Activated T-cell treated with anti-CD3 and anti-CD28 coated beads, Interleukin-2, amount 50 U/mL, for 72 hours (primary cell): ENCODE measurements at regions not wholly inside any gene's neighbourhood (a gene's known extent, or its start where the extent isn't known, plus 50 kb on each side); places are given as distances from the start of the nearest gene placed in this dataset.
"Not testable (repeated sequence)": the region's sequence is repeated elsewhere in the genome, so short reads cannot be mapped to it uniquely, and the experiment has no call there.

Source experiments
- ATAC-seq, 2 donors: fragments of 150-1000 bp; cut with Tn5 transposase; replicated peaks in 1 of 2; 2 replicates each; pipeline ENCODE4 v1.10.0; 2021; ENCODE audit warnings: moderate library complexity in 2 of 2, mild to moderate bottlenecking in 1 of 2
- DNase-seq, 2 donors: peaks; one replicate each; pipeline ENCODE4 v3.0.0; 2021 to 2022; ENCODE audit warnings: mixed read lengths in 1 of 2
- H3K27ac Mint-ChIP-seq: one replicate; pipeline ENCODE4 v1.8.0; 2022; ENCODE audit warnings: mild to moderate bottlenecking, moderate library complexity, mixed read lengths
- H3K27me3 Mint-ChIP-seq: one replicate; pipeline ENCODE4 v1.8.0; 2022; ENCODE audit warnings: low read depth, mixed read lengths
- H3K36me3 Mint-ChIP-seq, 2 donors: one replicate each; pipeline ENCODE4 v1.8.0; 2022; ENCODE audit warnings: mixed read lengths in 2 of 2, mild to moderate bottlenecking in 1 of 2; ENCODE audit not compliant: insufficient read depth in 2 of 2
- H3K4me1 Mint-ChIP-seq: one replicate; pipeline ENCODE4 v1.8.0; 2022; ENCODE audit warnings: low read depth, mixed read lengths
- H3K4me3 Mint-ChIP-seq, 2 donors: one replicate each; pipeline ENCODE4 v1.8.0; 2022; ENCODE audit warnings: mild to moderate bottlenecking in 2 of 2, mixed read lengths in 2 of 2, moderate library complexity in 2 of 2
- H3K9me3 Mint-ChIP-seq, 2 donors: one replicate each; pipeline ENCODE4 v1.8.0; 2022; ENCODE audit warnings: mixed read lengths in 2 of 2

GRCh38 chr20:55937283-55937682, 68.0 kb downstream of the CBLN4 start:
- Mint-ChIP-seq H3K27me3 (no peaks in the 10 kb centered on the region), H3K27ac (no peak overlapping the region), H3K36me3 (no peaks in the 10 kb centered on the region), H3K9me3 (peaks cover 3 to 11% of the 10 kb centered on the region in 2 donors), H3K4me1 (no peaks in the 10 kb centered on the region), H3K4me3 (no peak overlapping the region)
- ATAC-seq (no peak), DNase-seq (no peak)

GRCh38 chr20:55936209-55936595, 69.1 kb downstream of the CBLN4 start:
- ATAC-seq (no peak), DNase-seq (no peak)
- no peaks in the 10 kb centered on the region for H3K27me3 Mint-ChIP-seq
- H3K4me3 Mint-ChIP-seq: no peak overlapping the region
- H3K36me3 Mint-ChIP-seq: no peaks in the 10 kb centered on the region
- no peaks in the 10 kb centered on the region for H3K4me1 Mint-ChIP-seq
- H3K27ac Mint-ChIP-seq: no peak overlapping the region
- peaks cover 3 to 11% of the 10 kb centered on the region in 2 donors for H3K9me3 Mint-ChIP-seq

- Mint-ChIP-seq H3K4me3 (no peak overlapping the region), H3K4me1 (no peaks in the 10 kb centered on the region), H3K27me3 (no peaks in the 10 kb centered on the region), H3K36me3 (no peaks in the 10 kb centered on the region), H3K9me3 (peaks cover 3 to 11% of the 10 kb centered on the region in 2 donors), H3K27ac (no peak overlapping the region)
- DNase-seq (no peak), ATAC-seq (no peak)
Measured at GRCh38 chr20:55935448-55936208, 69.7 kb downstream of the CBLN4 start.

- H3K9me3 Mint-ChIP-seq: peaks cover 3 to 10% of the 10 kb centered on the region in 2 donors
- H3K36me3 Mint-ChIP-seq: no peaks in the 10 kb centered on the region
- no peak overlapping the region for H3K4me3 Mint-ChIP-seq
- H3K27ac Mint-ChIP-seq: no peak overlapping the region
- no peaks in the 10 kb centered on the region for H3K4me1 Mint-ChIP-seq
- DNase-seq (no peak), ATAC-seq (no peak)
- no peaks in the 10 kb centered on the region for H3K27me3 Mint-ChIP-seq
Measured at GRCh38 chr20:55934146-55934545, 71.2 kb downstream of the CBLN4 start.

- not testable (repeated sequence) for H3K4me3 Mint-ChIP-seq, H3K27me3 Mint-ChIP-seq, ATAC-seq, H3K4me1 Mint-ChIP-seq, H3K27ac Mint-ChIP-seq, DNase-seq, H3K36me3 Mint-ChIP-seq, H3K9me3 Mint-ChIP-seq
Measured at GRCh38 chr20:55930876-55931275, 74.4 kb downstream of the CBLN4 start.

- no peak overlapping the region for H3K4me3 Mint-ChIP-seq
- H3K36me3 Mint-ChIP-seq: no peaks in the 10 kb centered on the region
- DNase-seq (no peak), ATAC-seq (no peak)
- peaks cover 2 to 5% of the 10 kb centered on the region in 2 donors for H3K9me3 Mint-ChIP-seq
- no peaks in the 10 kb centered on the region for H3K4me1 Mint-ChIP-seq
- H3K27ac Mint-ChIP-seq: no peak overlapping the region
- H3K27me3 Mint-ChIP-seq: no peaks in the 10 kb centered on the region
Measured at GRCh38 chr20:55928266-55928665, 77.1 kb downstream of the CBLN4 start.

- ATAC-seq (no peak), DNase-seq (no peak)
- H3K27me3 Mint-ChIP-seq: no peaks in the 10 kb centered on the region
- H3K4me1 Mint-ChIP-seq: no peaks in the 10 kb centered on the region
- peaks cover 8 to 10% of the 10 kb centered on the region in 2 donors for H3K9me3 Mint-ChIP-seq
- H3K4me3 Mint-ChIP-seq: no peak overlapping the region
- no peak overlapping the region for H3K27ac Mint-ChIP-seq
- H3K36me3 Mint-ChIP-seq: no peaks in the 10 kb centered on the region
Measured at GRCh38 chr20:55919956-55920355, 85.4 kb downstream of the CBLN4 start.

GRCh38 chr20:55919319-55919718, 86.0 kb downstream of the CBLN4 start:
- Mint-ChIP-seq H3K4me3 (no peak overlapping the region), H3K27ac (no peak overlapping the region), H3K9me3 (peaks cover 8 to 10% of the 10 kb centered on the region in 2 donors), H3K36me3 (no peaks in the 10 kb centered on the region), H3K4me1 (no peaks in the 10 kb centered on the region), H3K27me3 (no peaks in the 10 kb centered on the region)
- DNase-seq (no peak), ATAC-seq (no peak)

GRCh38 chr20:55918471-55918870, 86.8 kb downstream of the CBLN4 start:
- ATAC-seq (no peak), DNase-seq (no peak)
- Mint-ChIP-seq H3K27me3 (no peaks in the 10 kb centered on the region), H3K36me3 (no peaks in the 10 kb centered on the region), H3K9me3 (peaks cover 8 to 10% of the 10 kb centered on the region in 2 donors), H3K4me3 (no peak overlapping the region), H3K27ac (no peak overlapping the region), H3K4me1 (no peaks in the 10 kb centered on the region)

- DNase-seq (no peak), ATAC-seq (peak; percentile 39 to 62)
Measured at GRCh38 chr20:55893031-55893430, 112.3 kb downstream of the CBLN4 start.

GRCh38 chr20:55888685-55889084, 116.6 kb downstream of the CBLN4 start:
- DNase-seq (no peak), ATAC-seq (no peak)
- Mint-ChIP-seq H3K36me3 (no peaks in the 10 kb centered on the region), H3K4me1 (no peaks in the 10 kb centered on the region), H3K27ac (no peak overlapping the region), H3K27me3 (no peaks in the 10 kb centered on the region), H3K9me3 (peaks cover 0 to 7% of the 10 kb centered on the region in 2 donors), H3K4me3 (no peak overlapping the region)

More at GRCh38 chr20:55893031-55893430, 112.3 kb downstream of the CBLN4 start:
- H3K9me3 Mint-ChIP-seq: peaks cover 2 to 9% of the 10 kb centered on the region in 2 donors
- no peak overlapping the region for H3K27ac Mint-ChIP-seq
- no peaks in the 10 kb centered on the region for H3K36me3 Mint-ChIP-seq
- H3K27me3 Mint-ChIP-seq: no peaks in the 10 kb centered on the region
- H3K4me1 Mint-ChIP-seq: no peaks in the 10 kb centered on the region
- no peak overlapping the region for H3K4me3 Mint-ChIP-seq

- H3K27ac Mint-ChIP-seq: no peak overlapping the region
- no peak for ATAC-seq
- H3K36me3 Mint-ChIP-seq: no peaks in the 10 kb centered on the region
- no peaks in the 10 kb centered on the region for H3K27me3 Mint-ChIP-seq
- DNase-seq: no peak
- no peaks in the 10 kb centered on the region for H3K4me1 Mint-ChIP-seq
- H3K9me3 Mint-ChIP-seq: peaks cover 0 to 10% of the 10 kb centered on the region in 2 donors
- no peak overlapping the region for H3K4me3 Mint-ChIP-seq
Measured at GRCh38 chr20:55882910-55883309, 122.4 kb downstream of the CBLN4 start.

GRCh38 chr20:55882286-55882685, 123.0 kb downstream of the CBLN4 start:
- H3K4me1 Mint-ChIP-seq: no peaks in the 10 kb centered on the region

GRCh38 chr20:55881204-55881603, 124.1 kb downstream of the CBLN4 start:
- DNase-seq: no peak
- H3K36me3 Mint-ChIP-seq: no peaks in the 10 kb centered on the region
- no peak overlapping the region for H3K27ac Mint-ChIP-seq
- H3K27me3 Mint-ChIP-seq: no peaks in the 10 kb centered on the region
- no peaks in the 10 kb centered on the region for H3K4me1 Mint-ChIP-seq
- no peak for ATAC-seq
- H3K4me3 Mint-ChIP-seq: no peak overlapping the region
- peaks cover 0 to 12% of the 10 kb centered on the region in 2 donors for H3K9me3 Mint-ChIP-seq

More at GRCh38 chr20:55882286-55882685, 123.0 kb downstream of the CBLN4 start:
- no peaks in the 10 kb centered on the region for H3K36me3 Mint-ChIP-seq
- DNase-seq (no peak), ATAC-seq (no peak)
- H3K9me3 Mint-ChIP-seq: peaks cover 0 to 12% of the 10 kb centered on the region in 2 donors
- H3K27ac Mint-ChIP-seq: no peak overlapping the region
- no peak overlapping the region for H3K4me3 Mint-ChIP-seq
- no peaks in the 10 kb centered on the region for H3K27me3 Mint-ChIP-seq
